ENCODE measurements at regions not wholly inside any gene's neighbourhood (a gene's known extent, or its start where the extent isn't known, plus 50 kb on each side); places are given as distances from the start of the nearest gene placed in this dataset.
"Not testable (repeated sequence)": the region's sequence is repeated elsewhere in the genome, so short reads cannot be mapped to it uniquely, and the experiment has no call there.

DNA sequence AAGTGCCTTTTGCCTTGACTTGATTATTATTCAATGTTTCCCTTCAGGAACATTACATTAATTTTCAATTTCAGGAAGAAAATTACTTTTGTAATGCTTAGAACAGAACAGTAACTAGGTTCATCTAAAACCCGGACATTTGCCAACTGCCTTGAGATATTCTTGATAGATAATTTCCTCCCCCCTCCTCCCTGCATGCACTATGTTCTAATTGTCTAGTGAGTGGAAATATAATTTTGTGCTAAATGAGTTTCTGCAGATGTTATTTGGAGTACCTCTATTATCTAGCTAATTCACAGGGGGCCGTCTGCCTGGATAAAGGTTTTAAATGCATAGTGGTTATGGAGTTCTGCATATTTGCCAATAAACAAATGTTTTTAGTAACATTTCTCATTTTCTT, 200.3 kb upstream of the SLC39A10 start:
- no peak for DNase-seq

DNA sequence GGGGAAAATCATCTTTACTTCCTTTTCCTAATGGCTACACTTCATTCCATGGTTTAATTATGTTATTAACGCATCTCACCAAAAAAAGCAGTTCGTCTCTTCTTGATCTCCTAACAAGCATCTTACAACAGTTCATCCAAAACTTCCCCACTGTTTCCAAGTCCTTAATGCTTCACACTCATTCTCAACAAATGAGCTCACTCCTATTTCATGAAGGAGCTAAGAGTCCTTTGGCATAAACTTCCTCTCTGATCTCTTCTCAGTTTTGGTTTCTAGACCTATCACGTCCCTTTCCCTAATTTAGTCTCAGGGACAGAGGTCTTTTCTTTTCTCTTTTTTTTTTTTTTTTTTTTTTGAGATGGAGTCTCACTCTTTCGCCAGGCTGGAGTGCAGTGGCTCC, 205.9 kb upstream of the SLC39A10 start:
- DNase-seq: no peak

DNA sequence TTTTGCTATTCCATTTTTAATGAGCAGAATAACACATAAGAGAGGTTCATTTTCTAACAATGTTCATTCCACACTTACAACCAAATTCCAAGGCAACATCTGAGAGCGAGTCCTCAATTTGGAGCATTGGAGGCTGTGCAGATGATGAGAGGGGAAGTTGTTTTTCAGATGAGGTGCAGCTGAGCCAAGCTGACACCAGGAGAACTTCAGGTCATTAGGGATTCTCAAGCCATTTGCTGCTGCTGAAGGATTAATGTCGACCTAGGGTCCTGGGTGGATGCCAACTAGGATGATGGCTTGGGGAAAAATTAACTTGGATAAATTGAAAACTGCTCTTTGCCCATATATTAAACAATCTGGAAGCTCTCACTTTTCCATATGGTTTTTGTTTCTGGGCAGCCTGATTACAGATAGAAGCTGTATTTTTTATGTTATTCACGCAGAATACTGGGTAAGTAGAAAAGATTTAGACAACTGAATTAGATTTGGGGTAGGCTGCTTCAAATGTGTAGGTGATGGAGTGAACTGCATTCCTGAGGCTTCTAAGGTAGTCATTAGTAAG, 206.4 kb upstream of the SLC39A10 start:
- DNase-seq: no peak

DNA sequence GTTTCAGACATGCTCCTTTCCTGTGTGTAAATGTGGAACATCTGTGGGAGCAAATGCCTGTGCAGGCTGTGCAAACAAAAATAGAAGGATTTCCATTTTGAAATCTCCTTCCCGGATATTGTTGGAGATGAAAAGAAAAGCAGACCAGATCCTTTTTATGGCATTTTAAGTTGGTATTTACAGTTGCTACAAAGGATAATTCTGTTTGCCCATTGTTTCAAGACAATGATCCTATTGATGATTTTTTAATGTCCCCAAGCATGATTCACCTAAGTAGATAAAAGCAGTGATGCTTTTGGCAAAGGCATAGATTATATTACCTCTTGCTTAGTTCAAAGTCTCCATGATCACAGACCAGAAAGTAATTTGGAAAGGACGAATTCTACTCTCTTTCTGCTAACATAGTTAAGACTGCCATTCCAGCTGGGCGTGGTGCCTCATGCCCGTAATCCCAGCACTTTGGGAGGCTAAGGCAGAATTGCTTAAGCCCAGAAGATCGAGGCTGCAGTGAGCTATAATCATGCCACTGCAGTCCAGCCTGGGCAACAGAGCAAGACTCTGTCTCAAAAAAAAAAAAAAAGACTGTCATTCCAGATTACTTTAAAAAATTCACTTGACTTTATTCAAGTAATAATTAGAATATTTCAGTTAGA, 209.6 kb upstream of the SLC39A10 start:
- no peak for DNase-seq

DNA sequence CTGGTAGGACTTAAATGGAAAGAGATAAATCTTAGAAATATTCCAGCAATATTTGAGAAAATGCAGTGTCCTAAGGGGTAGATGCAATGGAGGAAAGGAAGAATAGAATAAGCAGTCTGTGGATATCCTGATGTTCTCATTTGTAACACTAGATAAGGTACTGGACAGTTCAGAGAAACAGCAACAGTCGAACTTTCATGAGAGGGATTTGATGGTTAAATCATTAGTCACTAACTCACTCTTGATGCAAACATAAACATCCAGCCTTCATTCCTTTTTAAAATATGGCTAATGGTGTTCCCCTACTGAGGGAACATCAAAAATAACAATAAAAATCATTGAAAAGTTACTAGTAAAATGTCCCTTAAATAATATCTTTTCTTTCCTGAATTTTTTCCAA, 211.4 kb upstream of the SLC39A10 start:
- DNase-seq: no peak

DNA sequence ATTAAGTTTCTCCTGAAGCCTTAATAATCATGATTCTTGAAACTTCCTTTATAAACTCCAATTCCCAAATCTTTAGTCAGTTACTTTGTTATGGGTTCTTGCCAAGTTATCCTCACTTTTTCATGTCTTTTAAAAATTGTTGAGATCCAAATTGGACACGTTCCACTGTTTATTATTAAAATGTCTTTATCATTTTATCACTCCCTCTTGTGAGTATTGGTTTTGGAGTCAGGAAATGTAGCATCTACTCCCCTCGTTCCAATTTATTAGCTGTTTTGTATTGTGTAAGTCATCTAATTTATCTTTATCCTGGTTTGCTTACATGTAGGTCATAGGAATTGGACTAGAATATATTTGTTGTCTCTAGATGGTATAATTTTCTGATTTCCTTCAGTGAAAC, 213.1 kb upstream of the SLC39A10 start:
- DNase-seq: no peak

DNA sequence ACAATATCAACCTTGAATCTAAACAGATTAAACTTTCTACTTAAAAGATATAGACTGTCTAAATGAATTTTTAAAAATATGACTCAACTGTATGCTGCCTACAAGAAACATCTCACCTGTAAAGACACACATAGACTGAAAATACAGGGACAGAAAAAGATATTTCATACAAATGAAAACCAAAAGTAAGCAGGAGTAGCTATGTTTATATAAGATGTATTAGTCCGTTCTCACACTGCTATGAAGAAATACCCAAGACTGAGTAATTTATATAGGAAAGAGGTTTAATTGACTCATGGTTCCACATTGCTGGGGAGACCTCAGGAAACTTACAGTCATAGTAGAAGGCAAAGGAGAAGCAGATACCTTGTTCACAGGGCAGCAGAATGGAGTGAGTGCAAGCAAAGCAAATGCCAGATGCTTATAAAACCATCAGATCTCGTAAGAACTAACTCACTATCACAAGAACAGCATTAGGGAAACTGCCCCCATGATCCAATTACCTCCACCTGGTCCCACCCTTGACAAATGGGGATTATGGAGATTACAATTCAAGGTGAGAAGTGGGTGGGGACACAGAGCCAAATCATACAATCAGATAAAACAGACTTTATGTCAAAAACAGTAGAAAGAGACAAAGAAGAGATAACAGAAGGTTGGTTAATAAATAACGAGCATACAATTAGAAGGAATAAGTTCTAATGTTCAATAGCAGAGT, 214.4 kb upstream of the SLC39A10 start:
- no peak for DNase-seq

DNA sequence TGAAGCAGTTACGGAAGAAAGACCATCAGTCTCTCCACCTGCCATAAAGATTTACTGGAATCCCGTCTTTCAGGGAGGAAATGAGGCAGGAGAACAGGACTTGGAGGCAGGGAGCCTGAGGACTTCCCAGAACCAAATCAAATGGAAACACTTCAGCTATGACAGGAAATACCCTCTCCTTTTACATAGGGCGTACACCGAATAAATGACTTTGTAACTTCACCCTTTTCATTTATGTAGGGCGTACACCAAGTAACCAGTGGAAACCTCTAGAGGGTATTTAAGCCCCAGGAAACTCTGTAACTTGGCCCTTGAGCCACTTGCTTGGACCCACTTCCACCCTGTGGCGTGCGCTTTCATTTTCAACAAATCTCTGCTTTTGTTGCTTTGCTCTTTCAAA, 218.3 kb upstream of the SLC39A10 start:
- no peak for DNase-seq

DNA sequence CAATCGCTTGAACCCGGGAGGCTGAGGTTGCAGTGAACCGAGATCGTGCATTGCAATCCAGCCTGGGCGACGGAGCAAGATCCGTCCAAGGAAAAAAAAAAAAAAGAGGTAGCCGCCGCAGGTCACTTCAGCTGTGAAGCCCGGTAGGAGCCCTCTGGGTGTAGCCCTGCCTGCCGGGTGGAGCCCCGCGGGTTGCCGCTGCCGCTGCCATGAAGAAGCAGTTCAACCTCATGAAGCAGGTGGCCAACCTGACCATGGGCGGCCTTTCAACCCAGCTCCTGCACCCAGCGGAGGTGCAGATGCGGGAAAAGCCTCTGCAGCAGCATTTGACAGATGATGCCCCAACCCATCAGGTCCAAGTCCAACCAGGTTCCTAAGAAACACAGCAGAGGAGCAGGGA, 219.5 kb upstream of the SLC39A10 start:
- DNase-seq: no peak

DNA sequence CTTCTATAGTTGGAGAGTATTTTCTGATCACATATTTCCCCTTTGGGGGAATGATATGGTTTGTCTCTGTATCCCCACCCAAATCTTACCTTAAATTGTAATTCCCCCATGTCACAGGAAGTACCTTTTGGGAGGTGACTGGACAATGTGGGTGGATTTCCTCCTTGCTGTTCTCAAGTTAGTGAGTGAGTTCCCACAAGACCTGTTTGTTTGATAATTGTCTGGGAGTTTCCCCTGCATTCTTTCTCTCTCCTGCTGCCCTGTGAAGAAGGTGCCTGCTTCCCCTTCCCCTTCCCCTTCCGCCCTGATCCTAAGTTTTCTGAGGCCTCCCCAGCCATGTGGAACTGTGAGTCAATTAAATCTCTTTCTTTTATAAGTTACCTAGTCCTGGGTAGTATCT, 222.7 kb upstream of the SLC39A10 start:
- DNase-seq: no peak

DNA sequence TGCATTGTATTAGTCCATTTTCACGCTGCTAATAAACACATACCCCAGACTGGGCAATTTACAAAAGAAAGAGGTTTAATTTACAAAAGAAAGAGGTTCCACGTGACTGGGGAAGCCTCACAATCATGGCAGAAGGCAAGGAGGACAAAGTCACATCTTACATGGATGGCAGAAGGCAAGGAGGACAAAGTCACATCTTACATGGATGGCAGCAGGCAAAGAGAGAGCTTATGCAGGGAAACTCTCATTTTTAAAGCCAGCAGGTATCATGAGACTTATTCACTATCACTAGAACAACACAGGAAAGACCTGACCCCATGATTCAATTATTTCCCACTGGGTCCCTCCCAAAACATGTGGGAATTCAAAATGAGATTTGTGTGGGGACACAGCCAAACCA, 223.3 kb upstream of the SLC39A10 start:
- DNase-seq: not testable (repeated sequence)

DNA sequence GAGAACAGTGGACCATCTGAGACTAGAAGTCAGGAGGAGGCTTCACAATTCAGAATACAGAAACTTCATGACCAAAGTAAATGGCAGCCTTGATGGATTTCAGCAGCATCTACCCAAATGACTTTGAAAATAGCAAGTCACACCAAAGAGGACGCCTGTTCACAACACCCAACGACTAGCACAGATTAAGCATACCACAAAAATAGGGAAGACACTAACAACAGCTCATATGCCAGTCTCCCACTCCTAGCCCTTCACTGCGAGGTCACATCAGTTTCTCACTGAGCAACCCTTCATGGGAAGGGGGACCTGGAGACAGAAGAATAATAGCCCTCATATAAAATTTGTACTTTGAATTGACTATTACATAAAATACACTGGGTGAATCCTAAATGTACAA, 228.4 kb upstream of the SLC39A10 start:
- DNase-seq: no peak

DNA sequence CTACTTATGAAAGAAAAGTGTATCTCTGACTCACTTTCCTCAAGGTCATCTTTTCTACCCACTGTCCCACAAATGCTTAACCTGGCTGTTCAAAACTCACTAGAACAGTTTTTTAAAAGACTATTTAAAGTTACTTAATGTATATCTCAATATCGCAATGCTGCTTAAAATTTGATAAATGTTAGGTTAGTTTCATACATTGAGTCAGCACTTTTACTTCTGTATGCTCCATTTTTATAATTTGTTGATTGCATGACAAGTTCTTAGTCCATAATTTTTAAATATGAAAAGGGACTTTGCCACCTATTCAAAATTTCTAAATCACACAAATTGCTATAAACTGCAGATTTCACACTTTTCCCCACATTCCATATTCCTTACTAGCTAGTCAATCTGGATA, 231.7 kb upstream of the SLC39A10 start:
- no peak for DNase-seq

DNA sequence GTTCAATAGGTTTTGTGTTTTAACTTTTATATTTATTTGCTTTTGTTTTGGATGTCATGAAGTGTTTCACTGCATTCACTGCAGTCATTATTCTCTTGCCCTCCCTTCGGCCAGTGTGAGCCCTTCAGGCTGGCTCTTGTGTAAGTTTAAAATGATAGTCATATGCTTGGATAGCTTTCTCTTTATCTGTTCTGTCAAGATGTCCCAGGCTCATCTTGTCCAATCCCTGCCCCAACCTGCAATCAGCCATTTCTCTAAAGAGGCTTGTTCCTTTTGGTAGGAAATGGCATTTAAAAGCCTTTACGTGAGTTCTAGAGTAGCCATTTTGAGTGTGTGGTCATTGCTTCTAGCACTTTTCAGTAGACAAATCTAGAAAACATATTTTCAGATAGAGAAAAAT, 238.0 kb upstream of the SLC39A10 start:
- DNase-seq: no peak

DNA sequence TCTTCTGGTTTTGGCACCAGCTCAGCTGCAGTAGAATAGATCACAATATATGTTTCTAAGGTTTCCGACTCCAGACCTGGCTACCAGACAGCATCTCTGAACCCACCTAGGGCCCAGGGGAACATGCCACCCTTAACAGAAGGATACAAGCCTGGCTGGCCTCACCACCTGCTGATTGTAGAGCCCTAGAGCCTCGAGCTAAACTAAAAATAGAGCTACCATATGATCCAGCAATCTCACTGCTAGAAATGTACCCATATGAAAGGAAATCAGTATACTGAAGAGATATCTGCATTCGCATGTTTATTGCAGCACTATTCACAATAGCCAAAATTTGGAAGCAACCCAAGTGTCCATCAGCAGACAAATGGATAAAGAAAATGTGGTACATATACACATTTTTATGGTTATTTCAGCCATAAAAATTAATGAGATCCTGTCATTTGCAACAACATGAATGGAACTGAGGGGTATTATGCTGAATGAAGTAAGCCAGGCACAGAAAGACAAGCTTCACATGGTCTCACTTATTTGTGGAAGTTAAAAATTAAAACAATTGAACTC, 242.4 kb upstream of the SLC39A10 start:
- no peak for DNase-seq

DNA sequence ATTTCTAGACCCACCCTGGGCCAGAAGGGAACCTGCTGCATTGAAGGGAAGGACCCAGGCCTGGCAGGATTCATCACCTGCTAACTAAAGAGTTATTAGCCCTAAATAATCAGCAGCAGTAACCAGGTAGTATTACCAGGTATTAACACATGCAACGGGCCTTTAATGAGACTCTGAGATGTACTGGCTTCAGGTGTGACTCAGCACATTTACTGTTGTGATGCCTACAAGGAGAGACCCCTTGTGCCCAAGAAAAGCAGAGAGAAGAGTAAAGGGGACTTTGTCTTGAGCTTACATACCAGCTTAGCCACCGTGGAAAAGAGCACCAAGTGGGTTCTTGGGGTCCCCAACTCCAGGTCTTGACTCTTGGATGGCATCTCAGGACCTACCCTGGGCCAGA, 243.1 kb upstream of the SLC39A10 start:
- DNase-seq: no peak

DNA sequence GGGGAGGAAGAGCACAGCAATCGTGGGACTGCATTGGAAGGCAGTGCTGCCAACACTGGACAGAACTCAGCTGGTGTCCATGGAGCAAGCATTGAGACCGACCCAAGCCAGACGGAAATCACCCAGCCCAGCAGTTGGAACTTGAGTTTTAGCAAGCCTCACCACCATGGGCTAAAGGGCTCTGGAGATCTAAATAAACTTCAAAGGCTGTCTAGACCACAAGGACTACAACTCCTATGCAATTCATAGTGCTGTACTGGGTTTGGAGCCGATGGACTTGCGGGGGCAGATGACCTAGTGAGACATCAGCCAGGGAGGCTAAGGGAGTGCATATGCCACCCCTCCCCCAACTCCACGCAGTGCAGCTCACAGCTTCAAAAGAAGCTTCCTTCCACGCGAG, 243.6 kb upstream of the SLC39A10 start:
- no peak for DNase-seq

DNA sequence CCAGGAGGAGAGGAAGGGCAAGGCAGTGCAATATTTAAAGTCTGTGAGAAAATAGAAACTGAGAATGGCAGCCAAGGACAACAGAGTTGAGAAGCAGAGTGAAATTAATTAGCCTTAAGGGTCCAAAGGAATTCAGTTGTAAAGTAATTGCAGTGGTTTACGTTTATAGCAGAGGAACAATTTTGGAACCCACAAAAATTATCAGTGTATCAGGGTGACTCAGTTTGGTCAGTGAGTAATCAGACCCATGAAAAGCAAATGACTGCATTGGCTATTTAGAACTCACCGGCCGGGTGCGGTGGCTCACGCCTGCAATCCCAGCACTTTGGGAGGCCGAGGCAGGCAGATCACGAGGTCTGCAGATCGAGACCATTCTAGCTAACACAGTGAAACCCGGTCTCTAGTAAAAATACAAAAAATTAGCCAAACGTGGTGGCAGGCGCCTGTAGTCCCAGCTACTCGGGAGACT, 245.8 kb upstream of the SLC39A10 start:
- DNase-seq: no peak

DNA sequence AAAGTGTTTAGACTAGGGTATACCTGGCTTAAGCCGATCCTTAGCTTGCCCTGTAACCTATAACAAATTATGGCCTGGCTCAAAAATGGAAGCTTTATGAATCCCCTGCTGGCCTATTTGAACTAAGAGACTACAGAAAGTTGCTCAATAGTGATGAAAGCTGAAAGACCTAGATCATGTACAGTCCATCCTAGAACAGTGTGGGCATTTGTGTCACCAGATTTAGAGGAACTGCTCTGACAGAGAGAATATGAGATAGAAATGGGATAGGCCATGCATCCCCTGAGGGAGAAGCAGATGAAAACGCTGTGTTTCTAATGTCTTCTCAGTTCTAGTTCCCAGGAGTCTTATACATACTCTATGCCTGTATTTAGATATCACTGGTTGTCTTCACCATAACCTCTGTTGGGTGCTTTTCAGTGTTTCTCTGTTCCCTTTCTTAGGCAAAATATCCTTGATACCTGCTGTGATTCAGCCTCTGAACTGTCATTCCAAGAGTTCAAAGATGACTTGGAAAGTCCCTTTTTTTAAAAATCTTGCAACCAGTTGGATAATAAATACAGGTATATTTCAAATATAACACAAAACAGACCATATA, 246.9 kb upstream of the SLC39A10 start:
- DNase-seq: no peak

DNA sequence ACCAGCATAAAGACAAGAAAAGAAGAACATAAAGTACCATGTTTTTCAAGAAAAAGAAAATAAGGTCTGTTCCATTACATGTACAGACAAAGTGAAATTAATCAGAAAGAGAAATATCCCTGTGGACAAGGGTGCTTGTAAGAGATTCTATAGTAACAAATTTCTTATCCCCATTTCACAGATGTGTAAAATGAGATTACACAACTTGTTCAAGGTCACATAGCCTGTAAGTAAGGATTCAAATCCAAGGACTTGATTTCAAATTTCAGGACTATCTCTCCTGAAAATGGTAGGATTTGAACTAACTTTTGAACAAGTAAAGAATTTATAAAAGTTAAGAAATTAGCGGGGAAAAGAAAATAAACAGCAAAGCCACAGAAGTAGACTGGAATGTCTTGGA, 248.2 kb upstream of the SLC39A10 start:
- no peak for DNase-seq

DNA sequence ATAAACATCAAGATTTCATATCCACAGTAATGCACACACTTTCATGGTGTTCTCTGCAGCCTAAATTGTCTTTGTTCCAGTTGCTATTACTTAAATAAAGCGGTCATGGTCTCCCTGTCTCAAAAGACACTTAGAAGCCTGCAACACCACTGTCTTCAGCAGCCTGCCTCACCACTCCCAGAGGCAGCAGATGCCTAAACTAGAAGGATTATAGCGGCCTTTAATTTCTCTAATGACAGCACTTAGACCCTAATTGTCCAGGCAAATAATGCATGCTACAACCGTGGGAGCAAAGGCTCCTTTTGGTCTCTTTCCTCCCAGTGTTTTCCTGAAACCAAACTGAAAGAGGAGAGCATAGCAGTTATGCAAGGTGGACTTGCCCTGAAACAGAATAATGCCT, 248.8 kb upstream of the SLC39A10 start:
- DNase-seq: no peak

DNA sequence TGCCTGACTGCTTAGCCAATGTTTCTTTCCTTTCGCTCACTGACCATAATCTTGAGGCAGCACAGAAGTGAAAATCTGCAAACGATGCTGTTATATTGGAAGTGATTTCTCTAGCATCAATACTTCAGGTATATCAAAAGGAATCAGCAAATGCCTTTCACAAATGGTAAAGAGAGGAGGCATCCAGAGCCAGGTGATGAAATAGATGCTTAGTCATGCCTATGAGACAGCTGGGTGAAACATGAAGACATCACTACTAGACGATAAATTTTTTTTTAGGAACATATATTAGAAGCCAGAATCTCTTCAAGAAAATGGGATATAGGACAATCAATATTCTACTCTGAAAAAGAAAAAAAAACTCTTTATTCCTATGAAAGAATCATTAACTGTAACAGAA, 249.2 kb upstream of the SLC39A10 start:
- no peak for DNase-seq

DNA sequence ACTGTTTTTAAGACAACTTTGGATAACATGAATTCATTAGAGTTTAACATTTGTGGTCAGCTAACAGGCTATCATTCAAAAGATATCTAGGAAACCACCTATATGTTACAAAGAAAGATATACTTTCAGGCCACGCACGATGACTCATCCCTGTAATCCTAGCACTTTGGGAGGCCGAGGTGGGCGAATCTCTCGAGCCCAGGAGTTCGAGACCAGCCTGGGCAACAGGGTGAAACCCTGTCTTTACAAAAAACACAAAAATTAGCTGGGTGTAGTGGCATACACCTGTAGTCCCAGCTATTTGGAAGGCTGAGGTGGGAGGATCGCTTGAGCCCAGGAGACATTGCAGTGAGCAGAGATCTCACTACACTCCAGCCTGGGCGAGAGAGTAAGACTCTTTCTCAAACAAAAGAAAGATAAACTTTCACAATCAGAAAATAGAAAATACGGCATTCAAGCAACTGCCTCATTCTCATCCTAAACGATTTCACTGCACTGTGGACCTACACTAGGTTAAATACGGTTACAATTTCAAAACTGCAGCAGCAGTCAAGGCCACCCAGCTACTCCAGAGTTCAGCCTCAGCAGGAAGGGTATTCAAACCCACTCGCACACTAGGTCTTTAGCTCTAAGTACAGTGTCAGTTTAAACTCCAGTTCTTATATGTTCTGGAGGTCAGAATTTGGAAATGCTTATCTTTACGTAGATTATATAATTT, 250.0 kb upstream of the SLC39A10 start:
- no peak for DNase-seq

Measured in amniotic stem cell (primary cell).